Neural cell (in vitro differentiated cells): ENCODE measurements at regions not wholly inside any gene's neighbourhood (a gene's known extent, or its start where the extent isn't known, plus 50 kb on each side); places are given as distances from the start of the nearest gene placed in this dataset.

Experiments used
- EP300 ChIP-seq: fragments of 450-650 bp; conservative IDR thresholded peaks from 2 replicates; pipeline ENCODE4 v1.6.1; 2014; ENCODE audit warnings: antibody characterized with exemption, mild to moderate bottlenecking, moderate library complexity; ENCODE audit not compliant: poor library complexity, severe bottlenecking
- EZH2 ChIP-seq: fragments of 200-600, 300-800 bp; shearing (Covaris generic), sonication (generic); IDR thresholded peaks from 2 replicates; pipeline ENCODE4 v1.6.1; 2014; ENCODE audit warnings: antibody characterized with exemption, low read length, borderline replicate concordance, mild to moderate bottlenecking; ENCODE audit not compliant: insufficient read depth, poor library complexity, severe bottlenecking
- POLR2AphosphoS5 ChIP-seq: IDR thresholded peaks from 2 replicates; pipeline ENCODE4 v1.6.1; 2012
- TF ChIP-seq, protein P1 (sequence below): fragments of 450-650 bp; IDR thresholded peaks from 2 replicates; pipeline ENCODE4 v1.5.1; 2014; ENCODE audit warnings: antibody characterized with exemption, mild to moderate bottlenecking, moderate library complexity; ENCODE audit not compliant: poor library complexity, severe bottlenecking

DNA sequence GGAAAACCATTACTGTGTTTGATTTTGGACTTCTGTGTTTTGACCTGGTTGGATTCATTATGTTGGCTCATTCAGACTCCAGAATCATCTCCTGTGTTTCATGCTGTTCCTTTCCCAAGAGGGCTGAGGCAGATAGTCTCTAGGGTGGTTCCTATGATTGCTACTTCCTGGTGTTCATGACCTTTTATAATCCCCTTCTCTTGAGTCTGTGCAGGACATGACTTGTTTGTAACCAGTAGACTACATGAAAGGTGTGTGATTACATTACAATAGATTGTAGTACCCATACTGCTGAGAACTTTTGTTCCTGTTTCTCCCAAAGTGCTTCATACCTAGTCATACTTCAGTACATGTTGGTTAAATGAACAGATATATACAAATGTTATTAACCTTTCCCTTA, 700.6 kb downstream of the METTL15 start:
- TF ChIP-seq, protein P1, sequence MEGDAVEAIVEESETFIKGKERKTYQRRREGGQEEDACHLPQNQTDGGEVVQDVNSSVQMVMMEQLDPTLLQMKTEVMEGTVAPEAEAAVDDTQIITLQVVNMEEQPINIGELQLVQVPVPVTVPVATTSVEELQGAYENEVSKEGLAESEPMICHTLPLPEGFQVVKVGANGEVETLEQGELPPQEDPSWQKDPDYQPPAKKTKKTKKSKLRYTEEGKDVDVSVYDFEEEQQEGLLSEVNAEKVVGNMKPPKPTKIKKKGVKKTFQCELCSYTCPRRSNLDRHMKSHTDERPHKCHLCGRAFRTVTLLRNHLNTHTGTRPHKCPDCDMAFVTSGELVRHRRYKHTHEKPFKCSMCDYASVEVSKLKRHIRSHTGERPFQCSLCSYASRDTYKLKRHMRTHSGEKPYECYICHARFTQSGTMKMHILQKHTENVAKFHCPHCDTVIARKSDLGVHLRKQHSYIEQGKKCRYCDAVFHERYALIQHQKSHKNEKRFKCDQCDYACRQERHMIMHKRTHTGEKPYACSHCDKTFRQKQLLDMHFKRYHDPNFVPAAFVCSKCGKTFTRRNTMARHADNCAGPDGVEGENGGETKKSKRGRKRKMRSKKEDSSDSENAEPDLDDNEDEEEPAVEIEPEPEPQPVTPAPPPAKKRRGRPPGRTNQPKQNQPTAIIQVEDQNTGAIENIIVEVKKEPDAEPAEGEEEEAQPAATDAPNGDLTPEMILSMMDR: no peak
- TF ChIP-seq EZH2 (no peak), POLR2AphosphoS5 (no peak), EP300 (no peak)
